HEK293T (cell line): ENCODE measurements at regions not wholly inside any gene's neighbourhood (a gene's known extent, or its start where the extent isn't known, plus 50 kb on each side); places are given as distances from the start of the nearest gene placed in this dataset.

ENCODE experiments used
- CTCF ChIA-PET: fragments of 350-600 bp; formaldehyde crosslinking; extraction: SDS; loops from one replicate; lab custom pipeline; 2021; ENCODE audit warnings: antibody characterized with exemption, inconsistent platforms; lab: Yijun Ruan, JAX
- POLR2A ChIA-PET: fragments of 350-600 bp; formaldehyde crosslinking; extraction: SDS; loops from one replicate; lab custom pipeline; 2020; ENCODE audit warnings: antibody characterized with exemption, inconsistent platforms; lab: Yijun Ruan, JAX
- DNase-seq: peaks from one replicate; pipeline ENCODE4 v3.0.0; 2012; ENCODE audit warnings: mixed read lengths; ENCODE audit errors: extremely low spot score
- ARNT ChIP-seq: fragments of 450-650 bp; IDR thresholded peaks from 2 replicates; pipeline ENCODE4 v1.6.1; 2017; ENCODE audit warnings: mild to moderate bottlenecking
- BHLHE40 ChIP-seq: fragments of 450-650 bp; IDR thresholded peaks from 2 replicates; pipeline ENCODE4 v1.6.1; 2016; ENCODE audit warnings: mild to moderate bottlenecking, moderate library complexity, borderline replicate concordance
- CTBP1 ChIP-seq: fragments of 450-650 bp; IDR thresholded peaks from 2 replicates; pipeline ENCODE4 v1.6.1; 2016; ENCODE audit warnings: borderline replicate concordance
- ELF4 ChIP-seq: fragments of 450-650 bp; IDR thresholded peaks from 2 replicates; pipeline ENCODE4 v1.6.1; 2017; ENCODE audit warnings: antibody characterized with exemption
- FOXA1 ChIP-seq: fragments of 450-650 bp; IDR thresholded peaks from 2 replicates; pipeline ENCODE4 v1.6.1; 2016; ENCODE audit warnings: mild to moderate bottlenecking
- FOXK2 ChIP-seq: fragments of 450-650 bp; IDR thresholded peaks from 2 replicates; pipeline ENCODE4 v1.6.1; 2016; ENCODE audit warnings: mild to moderate bottlenecking
- FOXM1 ChIP-seq: fragments of 450-650 bp; IDR thresholded peaks from 2 replicates; pipeline ENCODE4 v1.6.1; 2017; ENCODE audit warnings: mild to moderate bottlenecking, borderline replicate concordance
- HDGF ChIP-seq: fragments of 450-650 bp; IDR thresholded peaks from 2 replicates; pipeline ENCODE4 v1.6.1; 2017; ENCODE audit warnings: antibody characterized with exemption, borderline replicate concordance
- L3MBTL2 ChIP-seq: fragments of 450-650 bp; conservative IDR thresholded peaks from 2 replicates; pipeline ENCODE4 v1.6.1; 2016; ENCODE audit warnings: mild to moderate bottlenecking
- LEF1 ChIP-seq: fragments of 450-650 bp; IDR thresholded peaks from 2 replicates; pipeline ENCODE4 v1.6.1; 2017; ENCODE audit warnings: mild to moderate bottlenecking, borderline replicate concordance
- NFRKB ChIP-seq: fragments of 450-650 bp; IDR thresholded peaks from 2 replicates; pipeline ENCODE4 v1.6.1; 2016; ENCODE audit warnings: mild to moderate bottlenecking, moderate library complexity
- PKNOX1 ChIP-seq: fragments of 450-650 bp; IDR thresholded peaks from 2 replicates; pipeline ENCODE4 v1.6.1; 2016
- SP1 ChIP-seq: fragments of 450-650 bp; IDR thresholded peaks from 2 replicates; pipeline ENCODE4 v1.6.1; 2017
- SUZ12 ChIP-seq: fragments of 450-650 bp; IDR thresholded peaks from 2 replicates; pipeline ENCODE4 v1.6.1; 2016; ENCODE audit warnings: mild to moderate bottlenecking
- TARDBP ChIP-seq: fragments of 450-650 bp; IDR thresholded peaks from 2 replicates; pipeline ENCODE4 v1.6.1; 2016
- ZNF384 ChIP-seq: fragments of 450-650 bp; IDR thresholded peaks from 2 replicates; pipeline ENCODE4 v1.6.1; 2016

- ChIA-PET CTCF (no interaction called here), POLR2A (no interaction called here)
- DNase-seq, result no peak
- TF ChIP-seq TARDBP (no peak), ZNF384 (no peak), NFRKB (no peak), FOXK2 (no peak), L3MBTL2 (no peak), HDGF (no peak), CTBP1 (no peak)
Observed at GRCh38 chr2:143881246-143881645, 638.7 kb downstream of the ZEB2 start.

- ChIA-PET CTCF (no interaction called here), POLR2A (no interaction called here)
- no peak for TF ChIP-seq NFRKB
- TF ChIP-seq PKNOX1, result no peak
- no peak for TF ChIP-seq FOXM1
- no peak for TF ChIP-seq FOXA1
- TF ChIP-seq FOXK2, result no peak
- TF ChIP-seq BHLHE40, result no peak
- no peak for TF ChIP-seq CTBP1
- TF ChIP-seq LEF1, result no peak
- TF ChIP-seq SP1, result no peak
- no peak for TF ChIP-seq L3MBTL2
- TF ChIP-seq TARDBP, result no peak
- TF ChIP-seq ARNT, result no peak
- no peak for TF ChIP-seq ZNF384
- TF ChIP-seq ELF4, result no peak
- no peak for TF ChIP-seq SUZ12
- TF ChIP-seq HDGF, result no peak
- DNase-seq, result no peak
Observed at GRCh38 chr2:143877876-143878530, 641.9 kb downstream of the ZEB2 start.

GRCh38 chr2:143877056-143877455 lies 642.9 kb downstream of the ZEB2 start:
- CTCF ChIA-PET, result no interaction called here
- POLR2A ChIA-PET, result no interaction called here
- DNase-seq, result no peak
- TF ChIP-seq NFRKB, result no peak

- ChIA-PET POLR2A (no interaction called here), CTCF (interaction anchor here (0.6 kb wide), 1 partner anchor 348 kb away, joined by 5 read pairs; no protein-coding TSS in a partner anchor)
- DNase-seq, result no peak
- no peak for TF ChIP-seq NFRKB
- no peak for TF ChIP-seq SP1
- no peak for TF ChIP-seq HDGF
- TF ChIP-seq CTBP1, result no peak
- no peak for TF ChIP-seq L3MBTL2
- TF ChIP-seq LEF1, result no peak
- no peak for TF ChIP-seq ELF4
- no peak for TF ChIP-seq FOXA1
- TF ChIP-seq ARNT, result no peak
- TF ChIP-seq SUZ12, result no peak
- no peak for TF ChIP-seq FOXK2
- TF ChIP-seq PKNOX1, result no peak
- TF ChIP-seq BHLHE40, result no peak
- no peak for TF ChIP-seq ZNF384
- no peak for TF ChIP-seq TARDBP
- no peak for TF ChIP-seq FOXM1
Observed at GRCh38 chr2:143875295-143876233, 644.4 kb downstream of the ZEB2 start.

GRCh38 chr2:143873886-143874285 lies 646.0 kb downstream of the ZEB2 start:
- TF ChIP-seq FOXK2 (no peak), HDGF (no peak), TARDBP (no peak), ZNF384 (no peak), SUZ12 (no peak), L3MBTL2 (no peak), FOXM1 (no peak), SP1 (no peak), ARNT (no peak), BHLHE40 (no peak), CTBP1 (no peak), PKNOX1 (no peak), ELF4 (no peak)
- ChIA-PET POLR2A (no interaction called here), CTCF (no interaction called here)
- no peak for DNase-seq

GRCh38 chr2:143870696-143871095 lies 649.2 kb downstream of the ZEB2 start:
- ChIA-PET CTCF (no interaction called here), POLR2A (no interaction called here)

More at GRCh38 chr2:143870696-143871095, 649.2 kb downstream of the ZEB2 start:
- no peak for TF ChIP-seq HDGF
- no peak for DNase-seq
